ENCODE measurements at regions not wholly inside any gene's neighbourhood (a gene's known extent, or its start where the extent isn't known, plus 50 kb on each side); places are given as distances from the start of the nearest gene placed in this dataset.

GRCh38 chrX:80550722-80551121 is 130.5 kb downstream of the TENT5D start:
- Histone ChIP-seq H3K27ac (ENCODE audit: low read length) (no peak overlapping the region), H3K36me3 (ENCODE audit: control insufficient read depth, insufficient read depth, low read length) (no peaks in the 10 kb centered on the region), H3K4me3 (ENCODE audit: low read depth in 2 of 2, low read length in 2 of 2) (no peak overlapping the region), H3K9me3 (ENCODE audit: control insufficient read depth, insufficient read depth, low read depth, low read length) (no peaks in the 10 kb centered on the region), H3K27me3 (ENCODE audit: control insufficient read depth, insufficient read depth, low read length) (no peaks in the 10 kb centered on the region), H3K4me1 (ENCODE audit: control insufficient read depth, insufficient read depth, low read length) (no peaks in the 10 kb centered on the region)
- POLR2A ChIA-PET, result no interaction called here
- CTCF ChIA-PET, result no interaction called here
- intact Hi-C loops (cut with micrococcal nuclease; ENCODE audit: unreplicated experiment), result no loop called here
- no peak for DNase-seq (ENCODE audit: low read depth, low spot score)
- no peak for ATAC-seq
- TF ChIP-seq REST (IDR thresholded peaks at IDR 0.05; ENCODE audit: insufficient read depth in 1 of 2, low read depth in 2 of 2, low read length in 1 of 2) (no peak), TCF7L2 (IDR thresholded peaks at IDR 0.05; ENCODE audit: low read depth, low read length) (no peak), POLR2AphosphoS5 (IDR thresholded peaks at IDR 0.05; ENCODE audit: low read depth, low read length) (no peak), SIN3A (IDR thresholded peaks at IDR 0.05; ENCODE audit: borderline replicate concordance, insufficient read depth, low read depth, low read length) (no peak), CTCF (IDR thresholded peaks at IDR 0.05) (no peak)
- in situ Hi-C loops (cut with HindIII; ENCODE audit: low pct_unique_long_range_greater_than_20kb, low sequenced_read_pairs), result no loop called here
- no TSS peak for BruUV-seq (replicated peaks)

GRCh38 chrX:80556148-80556547 is 135.9 kb downstream of the TENT5D start:
- no peak for TF ChIP-seq CTCF (IDR thresholded peaks at IDR 0.05)
- no peak for TF ChIP-seq REST (IDR thresholded peaks at IDR 0.05; ENCODE audit: insufficient read depth in 1 of 2, low read depth in 2 of 2, low read length in 1 of 2)
- no peak for TF ChIP-seq TCF7L2 (IDR thresholded peaks at IDR 0.05; ENCODE audit: low read depth, low read length)
- no peak for TF ChIP-seq POLR2AphosphoS5 (IDR thresholded peaks at IDR 0.05; ENCODE audit: low read depth, low read length)
- TF ChIP-seq SIN3A (IDR thresholded peaks at IDR 0.05; ENCODE audit: borderline replicate concordance, insufficient read depth, low read depth, low read length), result no peak
- no peak overlapping the region for H3K4me3 ChIP-seq (ENCODE audit: low read depth in 2 of 2, low read length in 2 of 2)
- H3K4me1 ChIP-seq (ENCODE audit: control insufficient read depth, insufficient read depth, low read length), result no peaks in the 10 kb centered on the region
- H3K36me3 ChIP-seq (ENCODE audit: control insufficient read depth, insufficient read depth, low read length), result no peaks in the 10 kb centered on the region
- BruUV-seq (replicated peaks), result no TSS peak
- no peaks in the 10 kb centered on the region for H3K9me3 ChIP-seq (ENCODE audit: control insufficient read depth, insufficient read depth, low read depth, low read length)
- ATAC-seq (no peak), DNase-seq (ENCODE audit: low read depth, low spot score) (no peak)
- POLR2A ChIA-PET, result no interaction called here
- H3K27ac ChIP-seq (ENCODE audit: low read length), result no peak overlapping the region
- intact Hi-C loops (cut with micrococcal nuclease; ENCODE audit: unreplicated experiment) (no loop called here), in situ Hi-C loops (cut with HindIII; ENCODE audit: low pct_unique_long_range_greater_than_20kb, low sequenced_read_pairs) (no loop called here)
- no peaks in the 10 kb centered on the region for H3K27me3 ChIP-seq (ENCODE audit: control insufficient read depth, insufficient read depth, low read length)
- CTCF ChIA-PET, result no interaction called here
